Hepatocyte (in vitro differentiated cells): ENCODE measurements at regions not wholly inside any gene's neighbourhood (a gene's known extent, or its start where the extent isn't known, plus 50 kb on each side); places are given as distances from the start of the nearest gene placed in this dataset.
"Not testable (repeated sequence)": the region's sequence is repeated elsewhere in the genome, so short reads cannot be mapped to it uniquely, and the experiment has no call there.

Experiments
- DNase-seq: peaks from one replicate; pipeline ENCODE4 v3.0.0-alpha.2; 2016; ENCODE audit warnings: low spot score
- H2AFZ ChIP-seq: fragments of 200-600 bp; sonication (generic); 2 replicates; pipeline ENCODE4 v1.6.0; 2016; ENCODE audit warnings: antibody characterized with exemption, mild to moderate bottlenecking
- H3K27ac ChIP-seq: fragments of 200-600 bp; sonication (generic); 2 replicates; pipeline ENCODE4 v1.5.1; 2016; ENCODE audit warnings: mild to moderate bottlenecking
- H3K27me3 ChIP-seq: fragments of 200-600 bp; sonication (generic); 2 replicates; pipeline ENCODE4 v1.6.1; 2016
- H3K36me3 ChIP-seq: fragments of 200-600 bp; sonication (generic); replicated peaks from 2 replicates; pipeline ENCODE4 v1.5.1; 2016; ENCODE audit warnings: low read depth; ENCODE audit not compliant: insufficient read depth
- H3K4me1 ChIP-seq: fragments of 200-600 bp; sonication (generic); 2 replicates; pipeline ENCODE4 v1.5.1; 2016; ENCODE audit warnings: mild to moderate bottlenecking, moderate library complexity; ENCODE audit not compliant: insufficient read depth
- H3K4me2 ChIP-seq: fragments of 200-600 bp; sonication (generic); 2 replicates; pipeline ENCODE4 v1.6.0; 2016
- H3K4me3 ChIP-seq: fragments of 200-600 bp; sonication (generic); 2 replicates; pipeline ENCODE4 v1.5.1; 2016; ENCODE audit warnings: mild to moderate bottlenecking
- H3K79me2 ChIP-seq: fragments of 200-600 bp; sonication (generic); 2 replicates; pipeline ENCODE4 v1.6.0; 2017; ENCODE audit warnings: mild to moderate bottlenecking
- H3K9me2 ChIP-seq: fragments of 200-600 bp; sonication (generic); replicated peaks from 2 replicates; pipeline ENCODE4 v1.6.0; 2017; ENCODE audit warnings: mild to moderate bottlenecking; ENCODE audit not compliant: insufficient read depth
- H3K9me3 ChIP-seq: fragments of 200-600 bp; sonication (generic); 2 replicates; pipeline ENCODE4 v1.5.1; 2016; ENCODE audit warnings: low read depth, mild to moderate bottlenecking
- H4K20me1 ChIP-seq: fragments of 200-600 bp; sonication (generic); 2 replicates; pipeline ENCODE4 v1.6.0; 2016; ENCODE audit warnings: mild to moderate bottlenecking; ENCODE audit not compliant: insufficient read depth, poor library complexity, severe bottlenecking
- CTCF ChIP-seq: fragments of 200-600 bp; sonication (generic); IDR thresholded peaks from 2 replicates; pipeline ENCODE4 v1.5.1; 2016; ENCODE audit warnings: antibody characterized with exemption, mild to moderate bottlenecking; ENCODE audit not compliant: poor library complexity
- EZH2 ChIP-seq: fragments of 200-600 bp; sonication (generic); IDR thresholded peaks from 2 replicates; pipeline ENCODE4 v1.6.1; 2016; ENCODE audit warnings: antibody characterized with exemption, mild to moderate bottlenecking, borderline replicate concordance
- EZH2phosphoT487 ChIP-seq: fragments of 200-600 bp; sonication (generic); IDR thresholded peaks from one replicate; pipeline ENCODE4 v1.6.1; 2018; ENCODE audit warnings: antibody characterized with exemption, mild to moderate bottlenecking, low read depth, moderate library complexity; ENCODE audit not compliant: unreplicated experiment, severe bottlenecking
- WGBS: methylation state at CpG from one replicate; pipeline ENCODE4 v1.1.6; 2016; ENCODE audit warnings: low lambda C conversion rate; ENCODE audit errors: missing lambda C conversion rate; 5-methylcytosine and 5-hydroxymethylcytosine counted together

- DNase-seq, H3K4me2 ChIP-seq, H3K27ac ChIP-seq, H3K36me3 ChIP-seq, H3K27me3 ChIP-seq, H4K20me1 ChIP-seq, H2AFZ ChIP-seq, H3K9me3 ChIP-seq, H3K4me1 ChIP-seq, H3K9me2 ChIP-seq, H3K4me3 ChIP-seq, H3K79me2 ChIP-seq: not testable (repeated sequence)
- WGBS, result 83% methylated on average over 9 of the region's 11 CpGs
These were observed 50.8 kb upstream of the GRIN2B start for GRCh38 chr12:14032191-14032590.

- Histone ChIP-seq H3K27ac (no peak overlapping the region), H3K79me2 (no peaks in the 10 kb centered on the region), H3K36me3 (no peaks in the 10 kb centered on the region), H3K9me3 (no peaks in the 10 kb centered on the region), H3K4me1 (no peaks in the 10 kb centered on the region), H2AFZ (no peak overlapping the region), H3K9me2 (no peaks in the 10 kb centered on the region), H3K27me3 (no peaks in the 10 kb centered on the region), H3K4me2 (no peak overlapping the region), H4K20me1 (no peaks in the 10 kb centered on the region), H3K4me3 (no peak overlapping the region)
- DNase-seq, result no peak
- no peak for TF ChIP-seq EZH2phosphoT487
- TF ChIP-seq EZH2, result no peak
- no peak for TF ChIP-seq CTCF
- WGBS, result 73% methylated on average over 2 of the region's 2 CpGs
These were observed 62.4 kb upstream of the GRIN2B start for GRCh38 chr12:14043776-14044175.

GRCh38 chr12:14048941-14049545 lies 67.6 kb upstream of the GRIN2B start:
- H3K9me2 ChIP-seq, result no peaks in the 10 kb centered on the region
- H3K4me3 ChIP-seq, result no peak overlapping the region
- H3K4me2 ChIP-seq, result no peak overlapping the region
- H4K20me1 ChIP-seq, result no peaks in the 10 kb centered on the region
- H3K27me3 ChIP-seq, result no peaks in the 10 kb centered on the region
- 93% methylated on average over 4 of the region's 4 CpGs for WGBS
- no peaks in the 10 kb centered on the region for H3K9me3 ChIP-seq
- TF ChIP-seq EZH2phosphoT487 (no peak), CTCF (no peak), EZH2 (no peak)
- H3K36me3 ChIP-seq, result no peaks in the 10 kb centered on the region
- DNase-seq, result no peak
- no peak overlapping the region for H2AFZ ChIP-seq
- H3K4me1 ChIP-seq, result no peaks in the 10 kb centered on the region
- no peak overlapping the region for H3K27ac ChIP-seq
- H3K79me2 ChIP-seq, result no peaks in the 10 kb centered on the region

- no peak for TF ChIP-seq EZH2phosphoT487
- no peak for TF ChIP-seq CTCF
- TF ChIP-seq EZH2, result no peak
- Histone ChIP-seq H2AFZ (no peak overlapping the region), H3K4me2 (no peak overlapping the region), H3K36me3 (no peaks in the 10 kb centered on the region), H3K9me3 (no peaks in the 10 kb centered on the region), H3K27ac (no peak overlapping the region), H3K79me2 (no peaks in the 10 kb centered on the region), H3K9me2 (no peaks in the 10 kb centered on the region), H3K4me3 (no peak overlapping the region), H3K27me3 (no peaks in the 10 kb centered on the region), H3K4me1 (no peaks in the 10 kb centered on the region), H4K20me1 (no peaks in the 10 kb centered on the region)
- WGBS, result 41% methylated on average over 7 of the region's 7 CpGs
- DNase-seq, result no peak
These were observed 76.5 kb upstream of the GRIN2B start for GRCh38 chr12:14057895-14058294.
